HG03558 (cell line): ENCODE measurements at regions not wholly inside any gene's neighbourhood (a gene's known extent, or its start where the extent isn't known, plus 50 kb on each side); places are given as distances from the start of the nearest gene placed in this dataset.

ENCODE experiments used
- ATAC-seq: cut with Tn5 transposase; IDR thresholded peaks from one replicate; pipeline ENCODE4 v1.9.1; 2021; ENCODE audit warnings: moderate number of reproducible peaks; ENCODE audit not compliant: unreplicated experiment; ENCODE audit errors: extremely low read depth

DNA sequence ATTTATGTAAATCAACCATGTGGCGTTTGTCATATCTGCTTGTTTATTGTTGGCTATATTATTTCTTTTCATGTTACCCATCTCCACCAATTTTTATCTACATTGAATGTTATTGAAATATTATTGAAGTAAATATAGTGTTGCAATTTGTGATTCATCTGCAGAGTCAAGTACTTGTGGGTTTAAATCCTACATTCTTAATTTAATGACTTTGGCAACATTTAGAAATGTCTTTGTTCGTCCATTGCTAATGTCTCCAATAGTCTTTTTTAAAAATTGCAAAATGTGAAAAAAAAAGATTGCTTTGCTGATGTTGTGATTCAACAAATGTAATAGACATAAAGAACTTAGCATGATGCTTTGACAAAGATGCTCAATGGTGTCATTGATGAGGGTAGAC lies 1572.8 kb upstream of the PIK3C3 start:
- ATAC-seq: no peak

DNA sequence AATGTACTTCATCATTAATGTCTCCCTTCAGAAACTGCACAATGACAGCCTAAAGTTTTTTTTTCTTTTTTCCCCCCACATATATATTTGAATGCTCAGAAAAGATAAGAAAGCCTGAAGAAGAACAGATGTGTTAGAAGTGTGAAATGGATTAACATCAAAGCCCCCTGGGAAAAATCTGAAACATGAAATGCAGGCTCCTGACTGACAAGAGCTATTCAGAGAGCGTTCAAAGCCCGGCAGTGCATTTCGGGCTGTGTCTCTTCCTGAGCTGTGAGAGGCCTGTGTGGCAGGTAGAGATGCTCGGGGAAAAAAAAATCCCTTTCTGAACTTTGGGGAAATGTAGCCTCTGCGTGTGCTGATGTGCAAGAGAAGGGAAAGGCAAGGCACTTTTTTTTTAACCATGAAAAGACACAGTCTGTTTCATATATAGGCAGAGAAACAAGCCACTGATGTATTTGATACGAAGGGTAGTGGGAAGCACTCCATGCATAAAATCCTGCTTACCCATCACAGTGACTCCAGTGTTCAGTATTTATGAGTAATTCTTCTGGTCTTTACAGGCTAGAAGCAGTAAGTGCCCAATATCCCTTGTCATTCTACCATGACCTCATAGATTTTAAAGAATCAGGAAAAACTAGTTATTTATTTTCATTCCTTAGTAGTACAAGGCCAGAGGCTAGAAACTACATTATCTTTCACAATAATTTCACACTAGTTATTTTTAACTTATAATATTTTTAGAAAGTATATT lies 1574.2 kb upstream of the PIK3C3 start:
- ATAC-seq: no peak

DNA sequence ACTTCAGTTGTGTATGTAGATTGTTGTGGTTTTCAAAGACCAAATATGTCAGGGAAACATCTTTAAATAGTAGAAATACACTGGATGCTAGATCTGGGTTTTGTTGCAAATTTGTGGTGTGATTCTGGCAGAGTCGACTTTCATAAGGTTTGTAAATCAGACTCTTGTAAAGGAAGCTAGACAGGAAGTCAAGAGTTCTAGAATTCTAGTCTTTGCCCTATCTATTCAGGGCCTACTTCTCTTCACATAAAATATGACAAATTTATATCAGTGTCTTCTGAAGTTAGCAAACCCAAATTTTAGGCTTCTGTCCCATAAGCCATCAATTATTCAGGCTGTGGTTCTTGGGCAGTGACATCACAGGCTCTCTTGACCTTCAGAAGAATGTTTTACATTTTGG lies 1579.2 kb upstream of the PIK3C3 start:
- no peak for ATAC-seq

DNA sequence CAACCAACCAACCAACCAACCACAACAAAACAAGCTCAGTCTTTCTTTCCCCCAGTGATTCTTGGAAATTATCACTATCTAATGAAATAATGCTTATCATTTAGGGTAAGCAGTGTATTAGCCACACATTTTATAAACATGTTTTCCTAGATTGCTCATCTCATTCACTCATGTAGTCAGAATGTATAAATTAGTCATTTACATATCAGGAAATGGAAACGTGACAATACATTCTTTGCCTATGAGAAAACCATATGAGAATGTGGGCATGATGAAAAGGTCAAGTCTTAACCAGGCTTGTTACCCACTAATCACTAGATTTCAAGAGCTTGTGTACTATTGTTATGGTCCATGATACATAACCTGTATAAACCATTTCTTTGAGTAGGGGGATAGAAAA lies 1583.4 kb upstream of the PIK3C3 start:
- no peak for ATAC-seq

DNA sequence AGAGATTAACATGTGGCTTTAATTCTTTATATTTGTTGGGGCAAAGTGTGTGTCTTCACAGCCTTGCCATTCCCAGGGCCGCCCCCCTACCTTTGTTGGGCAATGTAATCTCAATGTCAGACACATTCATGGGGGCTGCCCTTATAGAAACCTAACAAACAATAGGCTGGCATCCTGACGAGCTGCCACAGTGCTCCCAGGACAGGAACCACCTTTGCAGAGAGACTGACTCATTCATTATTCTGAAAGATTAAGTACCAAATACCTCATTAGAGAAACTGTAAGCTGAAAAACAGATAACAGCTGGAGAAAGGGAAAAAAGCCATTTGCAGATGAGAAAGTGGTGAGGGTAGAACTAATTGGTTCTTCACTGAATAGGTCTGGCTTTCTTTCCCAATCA lies 1587.5 kb upstream of the PIK3C3 start:
- ATAC-seq: no peak

DNA sequence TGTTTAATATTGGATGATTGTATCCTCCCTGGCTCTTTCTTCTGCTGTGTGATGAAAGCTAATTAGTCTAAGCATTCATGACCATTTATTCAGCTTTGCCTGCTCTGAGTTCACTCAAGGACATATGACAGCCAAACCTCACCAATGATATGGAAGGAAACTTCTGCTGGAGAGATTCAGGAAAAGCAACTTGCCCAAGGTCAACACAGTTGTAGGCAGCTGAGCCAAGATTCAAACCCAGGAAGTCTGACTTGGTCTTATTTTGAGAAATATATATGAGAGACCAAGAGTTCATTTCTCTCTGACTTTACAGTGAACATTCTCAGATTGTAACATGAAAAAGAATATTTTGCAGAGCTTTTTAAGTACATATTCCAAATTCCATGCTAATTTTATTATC lies 1588.5 kb upstream of the PIK3C3 start:
- ATAC-seq: no peak

DNA sequence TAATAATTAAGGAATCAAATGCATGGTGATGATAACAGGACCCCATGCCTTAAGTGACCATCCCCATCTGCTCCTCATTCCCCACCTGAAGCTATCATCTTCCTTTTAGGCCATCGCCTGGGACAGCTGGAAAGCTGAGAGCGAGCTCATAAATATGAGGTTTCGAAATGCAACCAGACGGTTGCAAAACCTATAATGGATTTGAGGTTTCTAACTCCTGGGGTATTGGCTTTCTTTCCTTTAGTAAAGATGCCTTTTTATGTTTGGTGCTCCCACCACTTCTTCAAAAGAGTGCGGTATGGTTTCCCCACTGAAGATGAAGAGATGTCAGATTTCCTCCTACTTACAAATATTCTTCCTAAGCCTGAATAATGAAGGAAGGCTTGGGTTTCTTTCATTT lies 1589.5 kb upstream of the PIK3C3 start:
- no peak for ATAC-seq

DNA sequence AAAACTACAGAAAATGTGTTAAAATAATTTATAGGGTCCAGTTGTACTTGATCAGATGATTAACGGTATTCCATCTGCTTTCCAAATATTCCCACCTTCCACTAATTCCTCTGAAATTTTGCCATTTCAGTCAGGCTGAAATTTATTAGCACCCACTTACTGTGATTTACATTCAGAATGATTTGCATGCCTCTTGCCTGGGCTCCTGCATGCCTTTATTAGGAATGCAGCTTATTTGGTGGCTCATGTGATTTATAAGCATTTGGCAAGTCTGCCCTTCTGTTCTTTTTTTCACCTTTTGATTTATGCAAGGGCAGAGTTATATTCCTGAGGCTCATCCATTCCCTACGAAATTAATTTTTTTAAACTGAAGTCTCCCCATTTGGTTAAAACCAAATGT lies 1594.5 kb upstream of the PIK3C3 start:
- no peak for ATAC-seq

DNA sequence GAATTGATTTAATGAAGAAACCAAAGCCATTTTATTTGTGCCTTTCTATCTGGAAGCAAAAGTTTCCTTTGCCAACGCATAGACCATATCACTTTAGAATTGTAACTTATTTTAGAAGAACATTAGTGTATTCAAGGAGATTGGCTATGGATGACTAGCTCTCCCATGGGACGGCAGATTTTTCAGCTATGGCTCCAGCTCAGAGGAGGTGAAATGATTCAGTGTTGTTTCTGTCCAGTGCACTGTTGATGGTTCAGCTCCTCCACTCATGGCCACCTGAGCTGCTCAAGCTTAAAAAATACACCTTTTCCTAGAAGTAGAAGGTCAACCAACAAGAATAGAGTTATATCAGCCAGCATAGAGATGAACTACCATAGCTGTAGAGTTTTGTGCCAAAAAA lies 1597.5 kb upstream of the PIK3C3 start:
- ATAC-seq: no peak

DNA sequence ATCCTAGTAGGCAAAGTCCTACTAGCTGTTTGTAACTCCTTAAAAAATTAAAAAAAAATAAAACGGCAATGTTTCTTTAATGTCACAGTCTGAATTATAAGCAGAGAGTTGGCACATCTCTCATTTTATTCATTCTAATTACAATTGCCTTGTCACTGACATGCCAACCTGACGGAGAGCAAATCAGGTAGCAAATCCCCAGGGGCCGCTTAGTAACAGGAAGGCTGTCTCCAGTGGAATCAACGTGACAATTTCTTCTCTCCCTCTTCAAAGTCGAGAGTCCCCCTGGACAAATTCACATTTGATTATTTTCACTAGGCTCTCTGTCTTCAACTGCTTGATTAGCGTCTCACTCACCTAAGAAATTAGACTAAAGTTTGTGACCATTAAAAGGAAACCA lies 1598.9 kb upstream of the PIK3C3 start:
- ATAC-seq: no peak

DNA sequence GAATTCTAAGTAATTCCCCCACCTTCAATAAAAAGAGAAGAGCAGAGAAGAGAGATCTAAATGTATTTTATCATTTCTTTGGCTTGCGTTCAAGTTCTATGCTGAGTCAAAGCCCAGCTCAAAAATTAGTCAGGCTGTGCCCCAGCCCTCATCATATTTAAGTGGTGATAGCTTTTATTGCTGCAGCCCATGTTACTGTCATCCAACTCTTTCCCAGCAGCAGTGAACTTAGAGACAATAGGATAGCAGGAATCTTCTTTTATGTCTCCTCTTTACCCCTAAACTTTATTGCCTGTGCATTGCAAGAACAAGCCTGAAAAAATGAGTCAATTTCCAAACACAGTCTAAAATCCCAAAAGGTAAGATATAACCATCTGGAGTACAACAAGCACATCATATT lies 1599.3 kb upstream of the PIK3C3 start:
- no peak for ATAC-seq

DNA sequence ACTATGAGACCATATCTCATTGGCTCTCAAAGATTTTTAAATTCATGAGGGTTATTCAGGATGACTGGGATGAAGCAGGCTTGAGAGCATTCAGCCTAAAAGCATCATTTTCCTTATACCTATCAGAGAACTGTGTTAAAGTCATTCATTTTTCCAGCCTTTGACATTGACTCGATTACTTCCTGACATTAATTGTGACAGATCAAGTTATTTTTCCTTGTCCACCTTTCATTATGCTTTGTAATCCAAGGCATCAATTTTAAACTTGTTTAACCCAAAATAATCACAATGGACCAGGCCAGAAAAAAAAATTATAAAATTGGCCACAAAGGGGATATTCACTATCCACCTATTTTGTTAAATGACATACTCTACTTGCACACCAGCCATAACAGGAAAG lies 1606.8 kb upstream of the PIK3C3 start:
- ATAC-seq: no peak

DNA sequence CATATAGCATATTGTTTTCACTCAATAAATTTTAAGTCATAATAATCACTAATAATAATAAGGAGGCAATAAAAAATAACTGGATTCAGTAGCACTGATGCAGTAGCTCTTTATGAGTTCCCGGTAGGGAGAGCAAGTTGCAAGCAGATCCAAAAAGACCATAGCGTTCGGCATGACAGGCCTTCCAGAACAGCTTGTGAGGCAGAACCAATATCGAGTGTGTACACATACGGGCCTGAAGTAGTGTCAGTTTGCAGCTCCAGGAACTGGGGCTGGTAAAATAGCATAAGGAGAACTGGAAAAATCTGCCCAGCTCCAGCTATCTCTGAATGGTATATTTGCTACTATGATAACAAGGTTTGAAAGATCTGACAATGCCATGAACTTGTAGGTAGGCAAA lies 1607.8 kb upstream of the PIK3C3 start:
- no peak for ATAC-seq

DNA sequence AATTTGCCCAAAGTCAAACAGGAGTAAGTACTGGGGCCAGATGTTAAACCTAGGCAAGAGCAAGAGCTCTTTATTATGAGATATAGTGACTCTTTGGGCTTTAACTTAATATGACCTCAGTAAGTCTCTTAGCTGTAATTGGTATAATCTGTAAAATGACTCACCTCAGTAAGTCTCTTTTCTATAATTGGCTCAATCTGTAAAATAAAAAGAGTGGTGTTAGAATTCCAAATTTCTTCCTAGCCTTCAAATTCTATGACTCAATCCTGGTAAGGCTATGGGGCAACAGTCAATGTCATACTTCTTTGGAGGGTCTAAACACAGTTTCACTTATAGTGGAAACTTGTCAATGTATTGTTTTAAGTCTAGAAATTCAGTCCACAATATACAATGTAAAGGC lies 1608.9 kb upstream of the PIK3C3 start:
- ATAC-seq: no peak

DNA sequence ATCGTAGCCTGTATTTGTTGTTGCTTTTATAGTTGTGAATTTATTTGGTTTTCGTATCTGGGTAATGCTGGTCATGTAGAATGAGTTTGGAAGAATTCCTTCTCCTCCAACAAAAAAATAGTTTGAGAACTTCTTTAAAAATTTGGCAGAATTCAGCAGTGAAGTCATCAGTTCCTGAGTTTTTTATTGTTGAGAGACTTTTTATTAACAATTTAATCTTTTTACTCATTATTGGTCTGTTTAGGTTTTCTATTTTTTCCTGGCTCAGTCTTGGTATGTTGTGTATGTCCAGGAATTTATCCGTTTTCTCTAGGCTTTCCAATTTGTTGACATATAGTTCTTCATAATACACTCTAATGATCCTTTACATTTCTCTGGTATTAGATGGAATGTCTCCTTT lies 1613.3 kb upstream of the PIK3C3 start:
- no peak for ATAC-seq

DNA sequence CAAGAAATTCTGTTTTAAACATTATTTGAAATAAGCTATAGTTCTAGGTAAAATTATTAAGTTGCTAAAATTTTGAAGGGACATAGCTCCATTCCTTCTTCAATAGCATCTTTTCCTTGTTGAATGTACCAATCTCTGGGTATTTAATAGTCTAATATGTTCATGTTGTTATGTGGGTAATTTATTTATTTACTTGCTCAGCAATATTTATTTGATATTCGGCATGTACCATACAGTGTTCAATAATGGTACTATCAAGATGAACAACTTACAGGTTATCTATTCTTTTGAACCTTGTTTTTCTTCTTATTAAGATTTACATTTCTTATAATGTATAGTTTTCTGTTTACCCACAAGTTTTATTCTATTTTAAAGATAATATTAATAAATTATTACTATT lies 1616.8 kb upstream of the PIK3C3 start:
- no peak for ATAC-seq

DNA sequence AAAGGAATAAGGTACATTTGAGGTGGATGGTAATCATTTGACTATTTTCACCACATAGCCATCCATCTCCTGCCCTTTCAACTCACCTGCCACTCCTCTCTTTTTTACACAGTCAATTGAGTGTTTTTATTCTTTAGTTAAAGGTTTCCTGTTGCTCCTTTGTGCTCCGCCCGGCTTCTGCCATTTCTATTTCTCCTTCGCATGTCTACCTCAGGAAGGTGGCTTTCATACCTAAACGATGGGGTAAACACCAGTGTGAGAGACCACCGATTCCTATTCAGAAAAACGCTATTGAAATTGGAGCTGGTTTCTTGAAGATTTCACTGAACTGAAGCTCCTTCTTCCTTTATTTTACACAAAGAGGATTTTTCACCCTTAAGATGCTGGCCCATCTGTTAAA lies 1628.0 kb upstream of the PIK3C3 start:
- ATAC-seq: no peak

DNA sequence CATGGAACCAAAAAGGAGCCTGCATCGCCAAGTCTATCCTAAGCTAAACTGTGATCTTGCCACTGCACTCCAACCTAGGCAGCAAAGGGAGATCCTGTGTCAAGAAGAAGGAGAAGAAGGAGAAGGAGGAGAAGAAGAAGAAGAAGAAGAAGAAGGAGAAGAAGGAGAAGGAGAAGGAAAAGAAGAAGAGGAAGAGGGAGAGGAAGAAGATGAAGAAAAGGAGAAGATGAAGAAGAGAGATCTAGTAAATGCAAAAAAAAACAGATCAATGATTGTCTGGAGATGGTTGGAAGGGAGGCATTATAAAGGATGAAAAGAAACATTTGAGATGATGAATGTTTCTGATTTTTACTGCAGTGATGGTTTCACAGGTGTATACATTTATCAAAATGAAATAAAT lies 1629.0 kb upstream of the PIK3C3 start:
- no peak for ATAC-seq

DNA sequence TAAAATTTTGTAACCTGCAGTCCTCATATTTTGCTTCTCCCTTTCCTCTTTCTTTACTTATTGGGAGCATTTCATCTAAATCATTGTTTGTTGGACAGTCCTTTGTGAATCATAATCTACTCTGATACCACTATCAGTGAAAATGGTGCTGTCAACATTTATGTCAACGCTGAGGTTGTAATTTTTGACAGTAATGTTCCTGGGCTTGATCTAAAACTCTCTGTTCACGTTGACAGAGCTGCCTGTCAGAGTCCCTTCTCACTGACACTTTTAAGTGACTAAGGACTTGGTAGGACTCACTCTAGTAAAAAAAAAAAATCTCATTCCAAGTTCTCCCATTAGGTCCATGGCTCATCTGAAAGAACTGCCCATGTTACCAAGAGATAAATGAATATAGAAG lies 1640.8 kb upstream of the PIK3C3 start:
- no peak for ATAC-seq

DNA sequence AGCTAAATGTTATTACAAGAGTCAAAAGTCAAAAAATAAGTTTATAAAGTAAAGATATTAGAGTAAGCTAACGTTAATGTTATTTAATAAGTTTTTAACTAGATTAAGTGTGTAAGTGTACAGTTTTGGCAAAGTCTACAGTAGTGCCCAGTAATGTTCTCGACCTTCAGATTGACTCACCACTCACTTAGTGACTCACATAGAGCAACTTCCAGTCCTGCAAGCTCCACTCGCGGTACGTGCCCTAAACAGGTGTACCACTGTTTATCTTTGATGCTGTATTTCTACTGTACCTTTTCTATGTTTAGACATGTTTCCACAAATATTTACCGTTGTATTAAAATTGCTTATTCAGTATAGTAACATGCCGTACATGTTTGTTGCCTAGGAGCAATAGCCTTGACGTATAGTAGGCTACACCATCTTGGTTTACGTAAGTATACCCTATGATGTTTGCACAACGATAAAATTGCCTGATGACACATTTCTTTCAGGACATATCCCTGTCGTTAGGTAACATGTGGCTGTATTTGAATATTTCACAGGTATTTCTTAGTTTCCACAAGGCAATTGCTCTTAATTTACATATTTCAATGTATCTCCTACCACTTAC lies 1641.9 kb upstream of the PIK3C3 start:
- ATAC-seq: no peak

DNA sequence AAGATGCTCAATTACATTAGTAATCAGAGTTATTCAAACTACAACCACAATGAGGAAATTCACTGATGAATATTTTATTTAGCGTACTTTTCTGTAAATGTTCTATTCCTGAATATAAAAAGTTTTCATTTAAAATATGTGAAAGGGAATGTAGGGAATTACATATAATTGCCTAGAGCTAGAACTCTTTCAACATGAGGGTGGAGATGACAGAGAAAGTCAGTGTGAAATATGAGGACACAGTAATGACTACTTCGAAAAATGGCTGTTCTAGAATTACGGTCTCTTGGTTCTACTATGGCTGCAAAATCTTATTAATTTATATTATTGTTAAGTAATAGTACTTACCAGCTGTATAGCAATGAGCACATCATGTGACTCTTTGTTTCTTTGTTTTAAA lies 1647.4 kb upstream of the PIK3C3 start:
- no peak for ATAC-seq

DNA sequence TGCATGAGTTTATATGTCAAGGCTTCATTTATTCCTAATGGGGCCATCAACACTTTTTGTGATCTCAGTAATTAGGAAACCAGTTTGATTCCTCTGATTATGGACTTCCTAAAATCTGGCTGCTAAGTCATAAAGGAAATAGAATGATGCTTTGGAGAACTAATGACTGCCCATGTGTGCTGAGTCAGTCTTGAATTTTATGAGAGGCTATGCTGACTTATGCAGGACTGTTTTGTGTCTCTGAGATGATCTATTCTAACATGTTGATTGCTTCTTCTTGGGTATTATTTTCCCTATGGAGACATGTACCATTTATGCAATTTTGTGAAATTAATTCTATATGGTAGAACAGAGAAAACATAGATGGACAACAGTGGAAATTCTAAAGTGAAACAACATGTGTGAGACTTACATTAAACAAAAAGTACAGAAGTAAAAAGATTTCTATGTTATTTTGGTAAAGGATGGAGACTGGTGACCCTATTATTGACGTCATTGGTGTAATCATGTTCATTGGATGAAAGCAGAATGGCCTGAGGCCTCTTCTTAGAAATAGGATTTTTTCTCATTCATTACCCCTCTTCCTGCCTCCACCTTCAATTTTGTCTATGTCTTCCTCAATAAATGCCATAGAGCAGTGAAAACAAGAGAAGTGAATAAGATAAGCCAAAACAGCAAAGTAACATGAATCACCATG lies 1658.2 kb upstream of the PIK3C3 start:
- ATAC-seq: no peak
